AG10803 (cell line): ENCODE measurements at regions not wholly inside any gene's neighbourhood (a gene's known extent, or its start where the extent isn't known, plus 50 kb on each side); places are given as distances from the start of the nearest gene placed in this dataset.
"Not testable (repeated sequence)": the region's sequence is repeated elsewhere in the genome, so short reads cannot be mapped to it uniquely, and the experiment has no call there.

Source experiments
- DNase-seq: peaks from one replicate; pipeline ENCODE4 v3.0.0; 2010; ENCODE audit warnings: low read depth
- H3K4me3 ChIP-seq: 2 replicates; pipeline ENCODE4 v1.5.1; 2011; ENCODE audit warnings: mild to moderate bottlenecking, low read length, control low read depth
- CTCF ChIP-seq: conservative IDR thresholded peaks from 2 replicates; pipeline ENCODE4 v1.5.1; 2011; ENCODE audit warnings: mild to moderate bottlenecking, low read length, control low read depth, inconsistent platforms

- H3K4me3 ChIP-seq = no peak overlapping the region
- DNase-seq = no peak
- no peak for TF ChIP-seq CTCF
Observed at GRCh38 chrX:73977542-73978169, 125.1 kb upstream of the XIST start.

- DNase-seq, H3K4me3 ChIP-seq: not testable (repeated sequence)
Observed at GRCh38 chrX:73967461-73967860, 114.9 kb upstream of the XIST start.

- no peak overlapping the region for H3K4me3 ChIP-seq
- TF ChIP-seq CTCF = no peak
- DNase-seq = no peak
Observed at GRCh38 chrX:73965833-73966232, 113.3 kb upstream of the XIST start.

- no peak for TF ChIP-seq CTCF
- no peak overlapping the region for H3K4me3 ChIP-seq
- no peak for DNase-seq
Observed at GRCh38 chrX:73964579-73964978, 112.1 kb upstream of the XIST start.

- no peak for TF ChIP-seq CTCF
- no peak overlapping the region for H3K4me3 ChIP-seq
- DNase-seq = no peak
Observed at GRCh38 chrX:73963682-73964081, 111.2 kb upstream of the XIST start.

- TF ChIP-seq CTCF = no peak
- H3K4me3 ChIP-seq = no peak overlapping the region
- DNase-seq = no peak
Observed at GRCh38 chrX:73962948-73963347, 110.4 kb upstream of the XIST start.

- not testable (repeated sequence) for H3K4me3 ChIP-seq, DNase-seq
Observed at GRCh38 chrX:73961867-73962266, 109.4 kb upstream of the XIST start.

- peak overlapping the region; percentile 80 for H3K4me3 ChIP-seq
- TF ChIP-seq CTCF = no peak
- no peak for DNase-seq
Observed at GRCh38 chrX:73944563-73944908, 92.0 kb upstream of the XIST start.
